ENCODE measurements at regions not wholly inside any gene's neighbourhood (a gene's known extent, or its start where the extent isn't known, plus 50 kb on each side); places are given as distances from the start of the nearest gene placed in this dataset.

DNA sequence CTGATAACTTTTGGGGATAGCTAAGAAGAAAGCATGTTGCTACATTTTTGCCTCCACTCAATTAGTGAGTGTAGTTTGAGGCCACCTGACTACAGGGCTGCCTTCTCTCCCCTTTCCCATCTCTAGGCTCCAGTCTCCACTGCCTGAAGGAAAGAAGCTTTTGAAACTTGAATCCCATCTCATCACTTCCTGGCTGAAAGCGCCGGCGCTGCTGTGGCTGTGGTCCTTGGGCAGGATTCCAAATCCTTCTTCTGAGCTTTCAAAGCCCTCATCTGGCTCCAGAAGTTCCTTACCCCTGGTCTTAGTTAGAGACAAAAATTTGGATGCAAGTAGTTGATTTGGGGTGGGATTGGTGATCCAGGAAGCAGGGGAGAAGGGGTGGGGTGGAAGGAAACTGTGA lies 119.4 kb downstream of the FOXL1 start:
- Histone ChIP-seq H3K9me3 (no peaks in the 10 kb centered on the region), H3K4me1 (ENCODE audit: control insufficient read depth in 1 of 2, insufficient read depth in 1 of 2, low read depth in 1 of 2, low read length in 1 of 2) (no peaks in the 10 kb centered on the region), H3K27me3 (peaks cover 6% of the 10 kb centered on the region)

DNA sequence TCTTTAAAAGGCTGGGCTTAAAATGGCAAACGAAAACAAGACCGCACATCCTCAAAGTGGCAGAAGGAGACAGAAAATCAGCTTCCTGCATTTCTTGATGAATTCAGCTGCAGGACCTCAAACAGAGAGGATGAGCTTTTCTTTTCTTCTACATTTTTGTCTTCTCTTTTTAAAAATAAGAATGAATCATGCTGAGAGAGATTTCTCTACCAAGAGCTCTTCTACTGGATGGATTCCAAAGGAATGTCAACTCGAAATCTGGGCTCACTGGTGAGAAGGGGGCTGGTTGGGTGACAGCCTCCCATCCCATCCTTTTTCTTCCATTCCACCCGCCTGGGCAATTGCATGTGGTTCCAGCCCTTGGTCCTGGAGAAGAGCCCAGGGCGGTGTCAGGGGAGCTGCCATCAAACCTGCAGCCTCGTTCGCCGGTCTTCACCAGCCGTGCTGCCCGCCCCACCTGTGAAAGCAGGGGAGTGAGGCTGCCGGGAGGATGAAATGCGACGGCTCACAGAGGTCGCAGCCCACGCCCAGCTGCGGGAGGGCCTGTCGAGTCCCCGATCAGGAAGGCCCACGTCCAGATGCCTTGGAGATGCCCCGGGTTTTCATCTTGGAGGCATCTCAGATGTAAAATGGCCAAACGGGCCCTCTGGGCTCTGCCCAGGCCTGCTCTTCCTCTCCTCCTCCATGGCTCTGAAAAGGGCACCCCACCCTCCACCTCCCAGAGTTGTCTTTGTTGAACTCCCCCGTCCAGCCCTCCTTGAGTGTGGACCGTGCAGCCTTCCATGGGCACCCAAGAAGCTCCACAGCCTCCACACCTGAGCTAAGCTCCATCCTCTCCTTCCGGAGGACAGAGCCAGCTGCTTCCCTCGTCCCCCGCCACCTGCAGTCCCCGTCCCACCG lies 121.9 kb downstream of the FOXL1 start:
- no peaks in the 10 kb centered on the region for H3K9me3 ChIP-seq
- TF ChIP-seq, protein P1, sequence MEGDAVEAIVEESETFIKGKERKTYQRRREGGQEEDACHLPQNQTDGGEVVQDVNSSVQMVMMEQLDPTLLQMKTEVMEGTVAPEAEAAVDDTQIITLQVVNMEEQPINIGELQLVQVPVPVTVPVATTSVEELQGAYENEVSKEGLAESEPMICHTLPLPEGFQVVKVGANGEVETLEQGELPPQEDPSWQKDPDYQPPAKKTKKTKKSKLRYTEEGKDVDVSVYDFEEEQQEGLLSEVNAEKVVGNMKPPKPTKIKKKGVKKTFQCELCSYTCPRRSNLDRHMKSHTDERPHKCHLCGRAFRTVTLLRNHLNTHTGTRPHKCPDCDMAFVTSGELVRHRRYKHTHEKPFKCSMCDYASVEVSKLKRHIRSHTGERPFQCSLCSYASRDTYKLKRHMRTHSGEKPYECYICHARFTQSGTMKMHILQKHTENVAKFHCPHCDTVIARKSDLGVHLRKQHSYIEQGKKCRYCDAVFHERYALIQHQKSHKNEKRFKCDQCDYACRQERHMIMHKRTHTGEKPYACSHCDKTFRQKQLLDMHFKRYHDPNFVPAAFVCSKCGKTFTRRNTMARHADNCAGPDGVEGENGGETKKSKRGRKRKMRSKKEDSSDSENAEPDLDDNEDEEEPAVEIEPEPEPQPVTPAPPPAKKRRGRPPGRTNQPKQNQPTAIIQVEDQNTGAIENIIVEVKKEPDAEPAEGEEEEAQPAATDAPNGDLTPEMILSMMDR (IDR thresholded peaks at IDR 0.05), result no peak
- no peak overlapping the region for H3K4me3 ChIP-seq (ENCODE audit: low read depth in 1 of 2, low read length in 1 of 2)
- H3K36me3 ChIP-seq, result no peaks in the 10 kb centered on the region
- H3K27me3 ChIP-seq, result no peaks in the 10 kb centered on the region
- H3K4me1 ChIP-seq (ENCODE audit: control insufficient read depth in 1 of 2, insufficient read depth in 1 of 2, low read depth in 1 of 2, low read length in 1 of 2), result no peaks in the 10 kb centered on the region
- H3K27ac ChIP-seq, result no peak overlapping the region

More for the DNA sequence above, 119.4 kb downstream of the FOXL1 start:
- no peaks in the 10 kb centered on the region for H3K36me3 ChIP-seq
- no peak overlapping the region for H3K27ac ChIP-seq
- TF ChIP-seq, protein P1 (IDR thresholded peaks at IDR 0.05), result no peak
- no peak overlapping the region for H3K4me3 ChIP-seq (ENCODE audit: low read depth in 1 of 2, low read length in 1 of 2)

DNA sequence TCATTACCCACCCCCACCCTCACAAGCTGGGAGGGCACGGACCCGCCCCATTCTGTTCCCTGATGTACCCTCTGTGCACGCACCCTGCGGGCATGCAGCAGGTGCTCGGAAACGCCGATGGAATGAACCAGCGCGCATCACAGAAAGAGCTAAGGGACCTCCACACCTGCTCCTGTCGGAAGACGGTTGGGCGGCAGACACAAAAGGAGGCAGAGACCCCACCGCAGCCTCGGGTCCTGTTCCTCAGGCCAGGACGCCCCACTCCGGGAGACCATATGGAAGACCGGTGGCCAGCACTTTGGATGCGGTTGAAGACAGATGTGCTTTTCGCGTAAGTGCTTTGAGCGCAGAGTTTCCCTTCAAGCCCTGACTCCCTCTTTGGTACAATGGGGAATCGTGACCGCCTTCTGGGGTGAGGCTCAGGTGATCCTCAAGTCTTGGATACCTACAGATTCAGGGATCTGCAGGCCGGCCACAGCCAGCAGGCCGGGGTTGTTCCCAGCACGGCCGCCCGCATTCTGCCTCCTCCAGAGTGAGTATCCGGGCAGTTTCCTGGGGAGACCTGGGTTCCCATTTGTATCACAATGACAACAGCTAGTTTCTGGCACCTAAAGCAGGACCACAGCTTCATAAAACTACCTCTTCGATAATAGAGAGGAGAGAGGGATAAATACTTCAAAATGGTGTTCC lies 123.1 kb downstream of the FOXL1 start:
- Histone ChIP-seq H3K4me3 (ENCODE audit: low read depth in 1 of 2, low read length in 1 of 2) (no peak overlapping the region), H3K36me3 (no peaks in the 10 kb centered on the region), H3K27ac (no peak overlapping the region), H3K4me1 (ENCODE audit: control insufficient read depth in 1 of 2, insufficient read depth in 1 of 2, low read depth in 1 of 2, low read length in 1 of 2) (no peaks in the 10 kb centered on the region), H3K27me3 (no peaks in the 10 kb centered on the region), H3K9me3 (no peaks in the 10 kb centered on the region)
- TF ChIP-seq, protein P1 (IDR thresholded peaks at IDR 0.05), result no peak

DNA sequence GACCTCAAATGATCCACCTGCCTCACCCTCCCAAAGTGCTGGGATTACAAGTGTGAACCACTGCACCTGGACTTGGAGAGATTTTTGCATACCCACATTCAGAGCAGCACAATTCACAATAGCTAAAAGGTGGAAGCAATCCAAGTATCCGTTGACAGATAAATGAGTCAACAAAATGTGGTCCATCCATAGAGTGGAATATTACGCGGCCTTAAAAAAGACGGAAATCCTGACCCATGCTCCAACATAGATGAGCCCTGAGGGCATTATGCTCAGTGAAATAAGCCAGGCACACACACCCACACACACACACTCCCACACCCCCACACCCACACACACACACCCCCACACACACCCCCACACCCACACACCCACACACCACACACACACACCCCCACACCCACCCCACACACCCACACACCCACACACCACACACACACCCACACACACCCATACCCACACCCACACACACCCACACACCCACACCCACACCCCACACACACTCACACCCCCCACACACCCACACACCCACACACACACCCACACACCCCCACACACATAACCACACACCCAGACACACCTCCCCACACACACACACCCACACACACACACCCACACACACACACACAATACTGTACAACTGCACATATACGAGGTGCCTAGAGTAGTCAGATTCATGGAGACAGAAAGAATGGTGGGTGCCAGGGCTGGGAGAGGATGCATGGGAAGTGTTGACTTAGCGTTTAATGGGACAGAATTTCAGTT lies 124.7 kb downstream of the FOXL1 start:
- no peaks in the 10 kb centered on the region for H3K4me1 ChIP-seq (ENCODE audit: control insufficient read depth in 1 of 2, insufficient read depth in 1 of 2, low read depth in 1 of 2, low read length in 1 of 2)
- H3K36me3 ChIP-seq, result no peaks in the 10 kb centered on the region
- TF ChIP-seq, protein P1 (IDR thresholded peaks at IDR 0.05), result no peak
- no peak overlapping the region for H3K27ac ChIP-seq
- H3K27me3 ChIP-seq, result no peaks in the 10 kb centered on the region
- no peak overlapping the region for H3K4me3 ChIP-seq (ENCODE audit: low read depth in 1 of 2, low read length in 1 of 2)
- H3K9me3 ChIP-seq, result no peaks in the 10 kb centered on the region

DNA sequence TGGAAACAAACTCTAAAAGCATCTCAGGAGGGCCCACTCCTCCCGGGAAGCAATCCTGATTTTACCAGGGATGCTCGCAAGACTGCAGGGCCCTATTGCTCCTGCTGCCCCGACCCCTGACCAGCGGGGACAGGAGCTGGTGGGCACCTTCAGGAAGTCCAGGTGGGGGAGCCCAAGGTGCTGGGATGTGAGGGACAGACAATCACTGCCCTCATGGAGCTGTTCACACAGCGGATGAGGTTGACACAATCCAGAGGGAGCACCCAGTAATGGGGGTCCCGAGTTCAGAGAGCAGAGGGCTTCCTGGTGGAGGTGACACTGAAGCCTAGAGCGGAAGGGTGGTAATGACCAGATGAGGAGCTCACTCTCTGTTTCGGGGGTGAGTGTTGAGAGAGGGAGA lies 126.2 kb downstream of the FOXL1 start:
- no peak overlapping the region for H3K27ac ChIP-seq
- TF ChIP-seq, protein P1 (IDR thresholded peaks at IDR 0.05), result no peak

More for the DNA sequence above, 126.2 kb downstream of the FOXL1 start:
- Histone ChIP-seq H3K27me3 (no peaks in the 10 kb centered on the region), H3K4me3 (ENCODE audit: low read depth in 1 of 2, low read length in 1 of 2) (no peak overlapping the region), H3K36me3 (no peaks in the 10 kb centered on the region), H3K9me3 (no peaks in the 10 kb centered on the region), H3K4me1 (ENCODE audit: control insufficient read depth in 1 of 2, insufficient read depth in 1 of 2, low read depth in 1 of 2, low read length in 1 of 2) (no peaks in the 10 kb centered on the region)

Data from neutrophil (primary cell).